Transverse colon (tissue), 3 donors: ENCODE measurements at regions not wholly inside any gene's neighbourhood (a gene's known extent, or its start where the extent isn't known, plus 50 kb on each side); places are given as distances from the start of the nearest gene placed in this dataset.

Experiments used
- CTCF ChIP-seq, 5 experiments: fragments of 200-600 bp in 3 of 5; fragments of 450-650 bp in 2 of 5; sonication (generic) in 3 of 5; IDR thresholded peaks; 1 replicate in 2 of 5; 2 replicates in 3 of 5; pipeline ENCODE4 v1.5.1; 2016 to 2017; ENCODE audit warnings: antibody characterized with exemption in 5 of 5, inconsistent platforms in 3 of 5, mild to moderate bottlenecking in 2 of 5, moderate library complexity in 1 of 5
- EP300 ChIP-seq: sonication (generic); formaldehyde crosslinking; IDR thresholded peaks from one replicate; pipeline ENCODE4 v1.6.1; 2017; ENCODE audit warnings: antibody characterized with exemption, low read depth

DNA sequence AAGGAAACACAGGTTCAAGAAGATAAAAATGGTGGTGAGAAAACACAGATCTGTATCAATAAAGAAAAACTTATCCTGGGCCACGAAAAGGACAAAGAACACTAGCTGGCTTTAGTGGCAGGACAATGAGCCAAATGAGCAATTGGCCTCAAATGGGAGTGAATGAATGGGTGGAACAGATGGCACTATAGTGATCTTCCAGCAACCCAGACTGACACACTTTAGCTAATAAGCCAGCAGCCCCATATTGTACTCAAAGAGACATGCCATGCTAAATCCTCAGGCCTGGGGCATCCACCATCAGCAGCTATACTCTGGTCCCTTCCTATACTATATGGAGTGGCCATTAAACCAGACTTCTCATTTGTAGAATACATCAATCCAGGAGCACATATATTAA, 60.0 kb upstream of the GADL1 start:
- TF ChIP-seq EP300 (no peak), CTCF (IDR thresholded peaks at IDR 0.05) (no peak)
